HG02642 (cell line): ENCODE measurements at regions not wholly inside any gene's neighbourhood (a gene's known extent, or its start where the extent isn't known, plus 50 kb on each side); places are given as distances from the start of the nearest gene placed in this dataset.
"Not testable (repeated sequence)": the region's sequence is repeated elsewhere in the genome, so short reads cannot be mapped to it uniquely, and the experiment has no call there.

Source experiments
- ATAC-seq: cut with Tn5 transposase; IDR thresholded peaks from one replicate; pipeline ENCODE4 v1.9.1; 2021; ENCODE audit warnings: mild to moderate bottlenecking; ENCODE audit not compliant: unreplicated experiment, poor library complexity

- no peak for ATAC-seq
Measured at GRCh38 chr2:137879121-137879520, 85.2 kb upstream of the HNMT start.

GRCh38 chr2:137881711-137882110 lies 82.6 kb upstream of the HNMT start:
- no peak for ATAC-seq

GRCh38 chr2:137886083-137886831 lies 78.0 kb upstream of the HNMT start:
- ATAC-seq, result no peak

- ATAC-seq, result no peak
Measured at GRCh38 chr2:137888845-137889244, 75.4 kb upstream of the HNMT start.

- no peak for ATAC-seq
Measured at GRCh38 chr2:137892739-137893138, 71.5 kb upstream of the HNMT start.

- no peak for ATAC-seq
Measured at GRCh38 chr2:137893145-137893544, 71.1 kb upstream of the HNMT start.

GRCh38 chr2:137896467-137896866 lies 67.8 kb upstream of the HNMT start:
- ATAC-seq, result no peak

- ATAC-seq, result no peak
Measured at GRCh38 chr2:137897082-137897481, 67.2 kb upstream of the HNMT start.

GRCh38 chr2:137900421-137901141 lies 63.7 kb upstream of the HNMT start:
- ATAC-seq, result no peak

GRCh38 chr2:137910641-137911040 lies 53.6 kb upstream of the HNMT start:
- no peak for ATAC-seq

GRCh38 chr2:137912371-137912770 lies 51.9 kb upstream of the HNMT start:
- ATAC-seq, result no peak

- no peak for ATAC-seq
Measured at GRCh38 chr2:137913169-137913568, 51.1 kb upstream of the HNMT start.

- not testable (repeated sequence) for ATAC-seq
Measured at GRCh38 chr2:137913648-137914047, 50.6 kb upstream of the HNMT start.
